ENCODE measurements at regions not wholly inside any gene's neighbourhood (a gene's known extent, or its start where the extent isn't known, plus 50 kb on each side); places are given as distances from the start of the nearest gene placed in this dataset.

DNA sequence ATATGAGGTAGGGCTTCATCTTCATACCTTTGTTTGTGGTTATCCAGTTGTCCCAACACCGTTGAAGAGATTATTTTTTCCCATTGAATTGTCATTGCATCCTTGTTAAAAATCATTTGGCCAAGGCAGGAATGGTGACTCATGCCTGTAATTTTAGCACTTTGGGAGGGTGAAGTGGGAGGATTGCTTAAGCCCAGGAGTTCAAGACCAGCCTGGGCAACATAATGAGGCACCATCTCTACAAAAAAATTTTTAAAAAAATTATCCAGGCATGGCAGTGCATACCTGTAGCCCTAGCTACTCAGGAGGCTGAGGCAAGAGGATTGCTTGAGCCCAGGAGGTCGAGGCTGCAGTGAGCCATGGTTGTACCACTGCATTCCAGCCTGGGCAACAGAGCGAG is 223.9 kb downstream of the TANC2 start:
- no peaks in the 10 kb centered on the region for H3K27me3 ChIP-seq (ENCODE audit: low read depth)
- intact Hi-C loops (cut with DNase I), result no loop called here
- no peaks in the 10 kb centered on the region for H3K4me1 ChIP-seq
- H3K9me3 ChIP-seq, result no peaks in the 10 kb centered on the region
- H3K4me3 ChIP-seq, result no peak overlapping the region
- TF ChIP-seq, protein P1, sequence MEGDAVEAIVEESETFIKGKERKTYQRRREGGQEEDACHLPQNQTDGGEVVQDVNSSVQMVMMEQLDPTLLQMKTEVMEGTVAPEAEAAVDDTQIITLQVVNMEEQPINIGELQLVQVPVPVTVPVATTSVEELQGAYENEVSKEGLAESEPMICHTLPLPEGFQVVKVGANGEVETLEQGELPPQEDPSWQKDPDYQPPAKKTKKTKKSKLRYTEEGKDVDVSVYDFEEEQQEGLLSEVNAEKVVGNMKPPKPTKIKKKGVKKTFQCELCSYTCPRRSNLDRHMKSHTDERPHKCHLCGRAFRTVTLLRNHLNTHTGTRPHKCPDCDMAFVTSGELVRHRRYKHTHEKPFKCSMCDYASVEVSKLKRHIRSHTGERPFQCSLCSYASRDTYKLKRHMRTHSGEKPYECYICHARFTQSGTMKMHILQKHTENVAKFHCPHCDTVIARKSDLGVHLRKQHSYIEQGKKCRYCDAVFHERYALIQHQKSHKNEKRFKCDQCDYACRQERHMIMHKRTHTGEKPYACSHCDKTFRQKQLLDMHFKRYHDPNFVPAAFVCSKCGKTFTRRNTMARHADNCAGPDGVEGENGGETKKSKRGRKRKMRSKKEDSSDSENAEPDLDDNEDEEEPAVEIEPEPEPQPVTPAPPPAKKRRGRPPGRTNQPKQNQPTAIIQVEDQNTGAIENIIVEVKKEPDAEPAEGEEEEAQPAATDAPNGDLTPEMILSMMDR (IDR thresholded peaks at IDR 0.05), result no peak
- DNase-seq (no peak), ATAC-seq (no peak)
- no peak overlapping the region for H3K27ac ChIP-seq
- H3K36me3 ChIP-seq, result peaks cover under 1% of the 10 kb centered on the region

DNA sequence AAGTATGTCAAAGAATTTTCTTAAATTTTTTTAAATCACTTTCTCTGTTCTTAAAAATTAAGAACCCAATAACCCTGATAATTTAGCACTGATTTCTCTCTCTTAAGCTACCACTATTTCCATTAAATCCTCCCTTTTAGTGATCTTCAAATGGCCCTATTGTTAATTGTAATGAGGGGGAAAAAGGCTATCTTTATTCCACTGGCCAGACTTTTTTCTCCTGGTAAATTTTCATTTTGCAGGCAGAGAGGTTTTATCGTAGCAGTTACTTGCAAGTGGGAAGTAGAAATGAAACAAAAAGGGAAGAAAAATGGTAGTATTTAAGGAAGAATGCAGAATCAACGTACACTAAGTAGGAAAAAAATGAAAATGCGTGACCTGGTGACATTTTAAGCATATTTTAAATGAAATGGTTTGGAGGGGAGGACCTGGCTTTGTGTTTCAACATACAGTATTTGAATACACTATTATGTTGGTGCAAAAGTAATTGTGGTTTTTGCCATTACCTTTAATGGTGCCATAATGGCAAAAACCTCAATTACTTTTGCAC is 224.9 kb downstream of the TANC2 start:
- no peaks in the 10 kb centered on the region for H3K4me1 ChIP-seq
- DNase-seq, result no peak
- H3K9me3 ChIP-seq, result no peaks in the 10 kb centered on the region
- TF ChIP-seq, protein P1 (IDR thresholded peaks at IDR 0.05), result no peak
- ATAC-seq, result no peak
- H3K27me3 ChIP-seq (ENCODE audit: low read depth), result no peaks in the 10 kb centered on the region
- no peak overlapping the region for H3K27ac ChIP-seq
- peaks cover 10% of the 10 kb centered on the region for H3K36me3 ChIP-seq
- no peak overlapping the region for H3K4me3 ChIP-seq
- intact Hi-C loops (cut with DNase I), result no loop called here

DNA sequence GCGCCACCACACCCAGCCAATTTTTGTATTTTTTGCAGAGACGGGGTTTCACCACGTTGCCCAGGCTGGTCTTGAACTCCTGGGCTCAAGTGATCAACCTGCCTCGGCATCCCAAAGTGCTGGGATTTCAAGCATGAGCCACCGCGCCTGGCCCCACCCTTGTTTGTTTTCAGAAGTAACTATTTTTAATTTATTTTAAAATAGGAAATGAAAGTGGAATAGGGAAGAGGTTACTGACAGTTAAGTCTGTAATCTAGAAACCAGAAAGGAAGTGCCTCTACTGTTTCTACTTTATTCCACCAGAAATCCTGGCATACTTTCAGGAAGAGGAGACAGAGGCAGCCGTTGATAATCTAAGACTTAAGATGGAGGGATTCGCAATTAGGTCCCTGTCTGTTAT is 225.6 kb downstream of the TANC2 start:
- no peaks in the 10 kb centered on the region for H3K9me3 ChIP-seq
- peaks cover 10% of the 10 kb centered on the region for H3K36me3 ChIP-seq
- DNase-seq, result peak; percentile 72
- TF ChIP-seq, protein P1 (IDR thresholded peaks at IDR 0.05), result no peak
- no peaks in the 10 kb centered on the region for H3K27me3 ChIP-seq (ENCODE audit: low read depth)
- ATAC-seq, result peak; percentile 45 to 56
- no peak overlapping the region for H3K27ac ChIP-seq
- intact Hi-C loops (cut with DNase I), result no loop called here
- no peak overlapping the region for H3K4me3 ChIP-seq
- H3K4me1 ChIP-seq, result no peaks in the 10 kb centered on the region

DNA sequence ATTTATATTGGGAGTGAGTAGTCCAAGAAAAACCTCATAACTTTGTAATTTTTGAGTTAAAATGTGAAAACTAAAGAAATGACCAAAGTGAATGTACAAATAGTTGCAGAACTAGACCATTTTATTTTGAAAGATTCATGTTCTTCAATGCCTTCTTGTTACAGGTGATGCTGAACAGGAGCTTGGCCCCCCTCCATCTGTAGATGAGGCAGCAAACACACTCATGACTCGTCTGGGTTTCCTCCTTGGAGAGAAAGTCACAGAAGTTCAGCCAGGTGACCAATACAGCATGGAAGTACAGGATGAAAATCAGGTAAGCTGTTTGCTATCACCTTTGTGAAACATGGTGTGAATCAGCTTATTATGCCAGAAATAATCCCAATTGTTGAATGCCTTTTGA is 227.8 kb downstream of the TANC2 start:
- H3K4me3 ChIP-seq, result no peak overlapping the region
- peaks cover 10% of the 10 kb centered on the region for H3K36me3 ChIP-seq
- no peaks in the 10 kb centered on the region for H3K4me1 ChIP-seq
- TF ChIP-seq, protein P1 (IDR thresholded peaks at IDR 0.05), result no peak
- DNase-seq (no peak), ATAC-seq (no peak)
- no peak overlapping the region for H3K27ac ChIP-seq
- H3K9me3 ChIP-seq, result no peaks in the 10 kb centered on the region
- intact Hi-C loops (cut with DNase I), result no loop called here
- H3K27me3 ChIP-seq (ENCODE audit: low read depth), result no peaks in the 10 kb centered on the region

DNA sequence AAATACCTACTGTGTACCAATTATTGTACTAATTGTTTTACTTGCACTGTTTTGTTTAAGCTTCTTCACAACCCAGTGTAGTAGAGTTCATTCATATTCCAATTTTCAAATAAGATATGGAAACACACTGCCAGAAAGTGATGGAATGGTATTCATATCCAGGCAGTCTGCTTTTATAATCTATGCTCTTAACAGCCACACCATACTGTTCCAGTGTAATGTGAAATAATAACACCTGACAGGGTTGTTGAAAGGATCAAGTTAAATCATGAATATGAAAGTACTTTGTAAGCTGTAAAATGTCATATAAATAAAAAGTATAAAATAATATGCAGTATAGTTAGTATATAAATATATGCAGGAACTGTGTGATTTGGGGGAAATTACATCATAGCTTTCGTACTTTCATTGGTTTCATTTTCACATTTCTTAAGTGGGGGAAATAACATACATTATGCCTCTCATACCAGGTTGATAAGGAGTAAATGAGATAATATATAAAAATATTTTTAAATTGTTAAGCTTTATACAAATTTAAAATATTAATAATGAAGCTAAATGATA is 230.8 kb downstream of the TANC2 start:
- Histone ChIP-seq H3K4me3 (no peak overlapping the region), H3K27me3 (ENCODE audit: low read depth) (no peaks in the 10 kb centered on the region), H3K36me3 (peaks cover 10% of the 10 kb centered on the region), H3K27ac (no peak overlapping the region), H3K9me3 (no peaks in the 10 kb centered on the region), H3K4me1 (no peaks in the 10 kb centered on the region)
- TF ChIP-seq, protein P1 (IDR thresholded peaks at IDR 0.05), result no peak
- intact Hi-C loops (cut with DNase I), result no loop called here
- DNase-seq, result no peak
- ATAC-seq, result no peak
